GM10266 (cell line): ENCODE measurements at regions not wholly inside any gene's neighbourhood (a gene's known extent, or its start where the extent isn't known, plus 50 kb on each side); places are given as distances from the start of the nearest gene placed in this dataset.

Experiments used
- DNase-seq: peaks from one replicate; pipeline ENCODE4 v3.0.0; 2012; ENCODE audit errors: extremely low spot score
- TF ChIP-seq, protein P1 (sequence below): IDR thresholded peaks from 2 replicates; pipeline ENCODE4 v1.5.1; 2012; ENCODE audit warnings: mild to moderate bottlenecking, low read depth; ENCODE audit not compliant: control insufficient read depth, insufficient read depth; ENCODE audit errors: missing control alignments

GRCh38 chr7:145339319-145339718, 503.5 kb upstream of the TPK1 start:
- TF ChIP-seq, protein P1, sequence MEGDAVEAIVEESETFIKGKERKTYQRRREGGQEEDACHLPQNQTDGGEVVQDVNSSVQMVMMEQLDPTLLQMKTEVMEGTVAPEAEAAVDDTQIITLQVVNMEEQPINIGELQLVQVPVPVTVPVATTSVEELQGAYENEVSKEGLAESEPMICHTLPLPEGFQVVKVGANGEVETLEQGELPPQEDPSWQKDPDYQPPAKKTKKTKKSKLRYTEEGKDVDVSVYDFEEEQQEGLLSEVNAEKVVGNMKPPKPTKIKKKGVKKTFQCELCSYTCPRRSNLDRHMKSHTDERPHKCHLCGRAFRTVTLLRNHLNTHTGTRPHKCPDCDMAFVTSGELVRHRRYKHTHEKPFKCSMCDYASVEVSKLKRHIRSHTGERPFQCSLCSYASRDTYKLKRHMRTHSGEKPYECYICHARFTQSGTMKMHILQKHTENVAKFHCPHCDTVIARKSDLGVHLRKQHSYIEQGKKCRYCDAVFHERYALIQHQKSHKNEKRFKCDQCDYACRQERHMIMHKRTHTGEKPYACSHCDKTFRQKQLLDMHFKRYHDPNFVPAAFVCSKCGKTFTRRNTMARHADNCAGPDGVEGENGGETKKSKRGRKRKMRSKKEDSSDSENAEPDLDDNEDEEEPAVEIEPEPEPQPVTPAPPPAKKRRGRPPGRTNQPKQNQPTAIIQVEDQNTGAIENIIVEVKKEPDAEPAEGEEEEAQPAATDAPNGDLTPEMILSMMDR: no peak
- DNase-seq: no peak

DNA sequence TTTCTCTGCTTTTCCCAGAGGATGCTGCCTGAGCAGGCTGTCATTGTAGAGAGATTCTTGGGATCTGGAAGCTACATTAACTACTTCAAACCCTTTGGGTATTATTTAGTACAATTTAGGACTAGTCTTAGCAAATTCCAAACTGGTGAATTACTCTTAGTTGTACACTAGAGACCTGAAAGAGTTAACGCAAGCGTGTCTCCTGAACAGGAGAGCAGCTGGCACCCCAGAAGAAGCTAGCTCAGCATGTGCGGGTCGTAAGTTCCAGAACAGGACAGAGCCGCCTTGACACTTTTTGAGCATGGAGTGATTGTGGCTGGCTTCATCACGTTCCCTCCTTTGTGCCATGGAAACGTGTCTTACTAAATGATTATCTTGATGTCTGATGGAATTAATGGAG, 495.7 kb upstream of the TPK1 start:
- DNase-seq: no peak
- TF ChIP-seq, protein P1: no peak

GRCh38 chr7:145331076-145331475, 495.2 kb upstream of the TPK1 start:
- no peak for DNase-seq
- TF ChIP-seq, protein P1: no peak

DNA sequence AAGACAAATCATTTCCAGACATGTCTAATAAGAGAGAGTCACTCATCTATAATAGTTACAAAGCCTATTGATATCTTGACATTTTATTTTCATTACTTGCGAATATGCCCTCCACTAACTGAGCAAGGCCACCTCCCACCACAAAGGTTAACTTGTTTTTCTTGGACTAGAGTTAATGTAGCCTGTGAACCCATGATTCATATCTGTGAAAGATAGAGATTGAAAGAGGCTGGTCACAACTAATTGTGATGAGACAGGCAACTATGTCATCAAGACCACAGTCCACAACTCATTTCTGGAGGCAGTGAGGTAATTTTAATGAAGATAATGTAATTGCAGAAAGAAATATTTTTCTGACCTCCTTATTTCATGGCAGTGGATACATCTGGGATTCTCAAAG, 491.8 kb upstream of the TPK1 start:
- TF ChIP-seq, protein P1: no peak
- no peak for DNase-seq

DNA sequence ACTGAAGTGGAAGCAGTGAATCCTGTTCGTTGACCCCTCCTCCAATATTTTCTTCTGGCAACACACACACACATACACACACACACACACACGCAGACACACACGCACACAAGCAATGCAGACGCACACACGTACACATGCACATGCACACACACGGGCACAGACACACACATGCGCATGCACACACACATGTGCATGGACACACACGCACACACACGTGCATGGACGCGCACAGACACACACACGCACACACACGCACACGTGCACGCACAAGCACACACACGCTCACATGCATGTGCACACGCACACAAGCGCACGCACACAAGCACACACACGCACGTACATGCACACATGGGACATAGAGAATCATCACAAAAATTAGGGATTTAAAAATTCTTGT, 488.2 kb upstream of the TPK1 start:
- no peak for DNase-seq
- TF ChIP-seq, protein P1: no peak

DNA sequence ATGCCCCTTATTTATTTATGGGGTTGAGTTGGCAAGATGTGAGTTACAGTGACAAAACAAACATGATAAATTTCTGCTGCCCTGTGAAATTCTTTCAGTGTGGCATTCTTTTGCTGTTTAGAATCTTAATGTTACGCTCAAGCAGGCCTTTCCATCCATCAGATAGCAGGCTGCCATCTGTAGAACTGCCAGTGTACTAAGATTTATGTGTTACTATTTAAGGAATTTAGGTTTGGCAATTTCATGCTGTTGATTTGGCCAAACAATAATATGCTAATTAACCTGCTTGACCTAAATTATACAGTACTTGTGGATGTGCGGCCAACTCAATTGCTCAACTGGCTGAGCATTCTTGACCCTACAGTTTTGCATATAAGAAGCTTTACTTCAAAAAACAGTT, 477.7 kb upstream of the TPK1 start:
- TF ChIP-seq, protein P1: no peak
- no peak for DNase-seq

GRCh38 chr7:145293754-145294153, 457.9 kb upstream of the TPK1 start:
- no peak for DNase-seq

More at GRCh38 chr7:145293754-145294153, 457.9 kb upstream of the TPK1 start:
- TF ChIP-seq, protein P1: no peak
